ENCODE measurements at regions not wholly inside any gene's neighbourhood (a gene's known extent, or its start where the extent isn't known, plus 50 kb on each side); places are given as distances from the start of the nearest gene placed in this dataset.

GRCh38 chr1:181314010-181314409 is 169.3 kb upstream of the CACNA1E start:
- POLR2A ChIA-PET = no interaction called here
- no peaks in the 10 kb centered on the region; the same call in 1 of the 2 replicates for H3K4me1 ChIP-seq (ENCODE audit: control insufficient read depth, insufficient read depth, low read length)
- H3K9me3 ChIP-seq (ENCODE audit: control insufficient read depth, insufficient read depth, low read depth, low read length) = no peaks in the 10 kb centered on the region
- H3K36me3 ChIP-seq (ENCODE audit: control insufficient read depth in 2 of 2, insufficient read depth in 1 of 2, low read length in 2 of 2) = no peaks in the 10 kb centered on the region
- no peak overlapping the region for H3K4me3 ChIP-seq (ENCODE audit: low read depth, low read length)
- CTCF ChIA-PET = interaction anchor here (0.6 to 1.5 kb wide), 2 partner anchors 111 to 674 kb away, joined by 3 to 4 read pairs; no protein-coding TSS in a partner anchor
- no peak overlapping the region for H3K27ac ChIP-seq (ENCODE audit: extremely low read depth, low read depth, low read length)
- no peak for TF ChIP-seq ZNF776 (tag by site-specific recombination; IDR thresholded peaks at IDR 0.05; ENCODE audit: borderline replicate concordance)
- no peak for TF ChIP-seq ZNF544 (tag by site-specific recombination; IDR thresholded peaks at IDR 0.05)
- TF ChIP-seq KLF9 (tag by site-specific recombination; IDR thresholded peaks at IDR 0.05; ENCODE audit: low read depth) = no peak
- no peak for TF ChIP-seq ZNF302 (tag by site-specific recombination; IDR thresholded peaks at IDR 0.05; ENCODE audit: low read depth)
- TF ChIP-seq ZBTB11 (tag by site-specific recombination; conservative IDR thresholded peaks at IDR 0.05; ENCODE audit: low read depth) = no peak
- TF ChIP-seq KLF10 (tag by site-specific recombination; IDR thresholded peaks at IDR 0.05) = no peak

GRCh38 chr1:181314959-181315358 is 168.4 kb upstream of the CACNA1E start:
- no peaks in the 10 kb centered on the region for H3K36me3 ChIP-seq (ENCODE audit: control insufficient read depth in 2 of 2, insufficient read depth in 1 of 2, low read length in 2 of 2)
- H3K4me3 ChIP-seq (ENCODE audit: low read depth, low read length) = no peak overlapping the region
- ChIA-PET POLR2A (no interaction called here), CTCF (no interaction called here)
- H3K4me1 ChIP-seq (ENCODE audit: control insufficient read depth, insufficient read depth, low read length) = no peaks in the 10 kb centered on the region; the same call in 1 of the 2 replicates
- TF ChIP-seq ZIC2 (tag by site-specific recombination; IDR thresholded peaks at IDR 0.05) (no peak), PRDM1 (tag by site-specific recombination; IDR thresholded peaks at IDR 0.05) (peak; percentile 97), SETDB1 (IDR thresholded peaks at IDR 0.05; ENCODE audit: insufficient read length, low read length) (no peak)
- H3K9me3 ChIP-seq (ENCODE audit: control insufficient read depth, insufficient read depth, low read depth, low read length) = no peaks in the 10 kb centered on the region
- no peak overlapping the region for H3K27ac ChIP-seq (ENCODE audit: extremely low read depth, low read depth, low read length)

GRCh38 chr1:181317261-181317930 is 165.9 kb upstream of the CACNA1E start:
- ChIA-PET CTCF (no interaction called here), POLR2A (no interaction called here)
- H3K4me3 ChIP-seq (ENCODE audit: low read depth, low read length) = no peak overlapping the region
- no peaks in the 10 kb centered on the region for H3K9me3 ChIP-seq (ENCODE audit: control insufficient read depth, insufficient read depth, low read depth, low read length)
- H3K27ac ChIP-seq (ENCODE audit: extremely low read depth, low read depth, low read length) = no peak overlapping the region
- TF ChIP-seq REST (tag by site-specific recombination; IDR thresholded peaks at IDR 0.05) (peak; percentile 53; the same call in 1 of the 2 replicates), HOXD13 (CRISPR knock-in tag; IDR thresholded peaks at IDR 0.05; ENCODE audit: borderline replicate concordance) (no peak)
- no peaks in the 10 kb centered on the region; the same call in 1 of the 2 replicates for H3K4me1 ChIP-seq (ENCODE audit: control insufficient read depth, insufficient read depth, low read length)
- no peaks in the 10 kb centered on the region for H3K36me3 ChIP-seq (ENCODE audit: control insufficient read depth in 2 of 2, insufficient read depth in 1 of 2, low read length in 2 of 2)
